H1 (cell line): ENCODE measurements at regions not wholly inside any gene's neighbourhood (a gene's known extent, or its start where the extent isn't known, plus 50 kb on each side); places are given as distances from the start of the nearest gene placed in this dataset.

Source experiments
- CTCF ChIA-PET: fragments of 300-600 bp; sonication (Branson Sonifier 250); formaldehyde crosslinking; loops from one replicate; lab custom pipeline; 2021; ENCODE audit not compliant: partially characterized antibody; lab: Charles Lee
- POLR2A ChIA-PET: fragments of 300-600 bp; sonication (Branson Sonifier 250); formaldehyde crosslinking; loops from one replicate; lab custom pipeline; 2021; ENCODE audit warnings: inconsistent platforms; ENCODE audit not compliant: partially characterized antibody; lab: Charles Lee
- DNase-seq, 2 experiments: peaks; one replicate each; pipeline versions ENCODE4 v3.0.0 to v3.0.0-alpha.2; 2010 to 2022; ENCODE audit warnings: low spot score in 2 of 2, low read depth in 1 of 2, mixed read lengths in 1 of 2
- FAIRE-seq: peaks from 2 replicates; lab custom pipeline; 2011; peaks lifted over from hg19 to GRCh38; lab: Jason Lieb, UNC
- H2AFZ ChIP-seq: 2 replicates; pipeline ENCODE4 v1.8.1; 2012; ENCODE audit warnings: low read length, inconsistent platforms
- H2AK5ac ChIP-seq: 2 replicates; pipeline ENCODE4 v1.6.1; 2013; ENCODE audit warnings: low read depth, low read length
- H2BK120ac ChIP-seq: replicated peaks from 2 replicates; pipeline ENCODE3; 2013; ENCODE audit warnings: low read depth, low read length, inconsistent platforms
- H2BK12ac ChIP-seq: 2 replicates; pipeline ENCODE4 v1.6.1; 2013; ENCODE audit warnings: low read depth, low read length
- H2BK15ac ChIP-seq: 2 replicates; pipeline ENCODE4 v1.6.1; 2013; ENCODE audit warnings: low read length
- H2BK20ac ChIP-seq: 2 replicates; pipeline ENCODE4 v1.6.1; 2013; ENCODE audit warnings: low read length
- H2BK5ac ChIP-seq: 2 replicates; pipeline ENCODE4 v1.6.1; 2013; ENCODE audit warnings: low read depth, low read length
- H3K14ac ChIP-seq: 2 replicates; pipeline ENCODE4 v1.6.1; 2013; ENCODE audit warnings: inconsistent platforms; ENCODE audit not compliant: insufficient read length
- H3K18ac ChIP-seq: 2 replicates; pipeline ENCODE4 v1.6.1; 2013; ENCODE audit warnings: low read length; ENCODE audit errors: extremely low read depth
- H3K23ac ChIP-seq: 2 replicates; pipeline ENCODE4 v1.6.1; 2013; ENCODE audit warnings: inconsistent platforms; ENCODE audit not compliant: insufficient read length
- H3K23me2 ChIP-seq: 2 replicates; pipeline ENCODE4 v1.6.1; 2013; ENCODE audit warnings: low read depth, low read length
- H3K27ac ChIP-seq: 2 replicates; pipeline ENCODE4 v1.6.1; 2011; ENCODE audit warnings: low read depth, low read length, inconsistent platforms
- H3K27me3 ChIP-seq, 4 experiments: replicated peaks in 1 of 4; 1 replicate in 1 of 4; 2 replicates in 3 of 4; pipeline versions ENCODE4 v1.6.1 to v1.8.1; 2011 to 2013; ENCODE audit warnings: low read length in 3 of 4, mild to moderate bottlenecking in 3 of 4, inconsistent platforms in 2 of 4, mixed read lengths in 2 of 4, moderate library complexity in 1 of 4; ENCODE audit not compliant: control insufficient read depth in 3 of 4, insufficient read depth in 3 of 4; ENCODE audit errors: extremely low read depth in 1 of 4
- H3K36me3 ChIP-seq, 4 experiments: 2 replicates each; pipeline versions ENCODE4 v1.6.1 to v1.8.1; 2011 to 2013; ENCODE audit warnings: mild to moderate bottlenecking in 4 of 4, low read length in 3 of 4, moderate library complexity in 2 of 4, control low read depth in 1 of 4, inconsistent platforms in 1 of 4; ENCODE audit not compliant: insufficient read depth in 4 of 4, control insufficient read depth in 2 of 4
- H3K4ac ChIP-seq: replicated peaks from 2 replicates; pipeline ENCODE3; 2013; ENCODE audit warnings: low read length, low read depth, mixed read lengths, inconsistent platforms; ENCODE audit not compliant: insufficient read length
- H3K4me1 ChIP-seq, 4 experiments: replicated peaks in 1 of 4; 1 replicate in 1 of 4; 2 replicates in 3 of 4; pipeline versions ENCODE4 v1.6.1 to v1.8.1; 2011 to 2013; ENCODE audit warnings: low read length in 3 of 4, inconsistent platforms in 2 of 4, mixed read lengths in 1 of 4; ENCODE audit not compliant: insufficient read depth in 4 of 4, control insufficient read depth in 3 of 4
- H3K4me2 ChIP-seq, 2 experiments: 2 replicates each; pipeline versions ENCODE4 v1.6.1 to v1.8.1; 2011 to 2013; ENCODE audit warnings: low read depth in 2 of 2, low read length in 2 of 2, control low read depth in 1 of 2, inconsistent platforms in 1 of 2, mild to moderate bottlenecking in 1 of 2; ENCODE audit not compliant: insufficient read depth in 1 of 2
- H3K4me3 ChIP-seq, 4 experiments: fragments of 200-600, 300-600 bp in 1 of 4; sonication (generic), shearing (Covaris generic), sonication (Bioruptor Twin) in 1 of 4; 2 replicates each; pipeline versions ENCODE4 v1.5.1 to v1.8.1; 2011 to 2016; ENCODE audit warnings: low read length in 4 of 4, low read depth in 3 of 4, control low read depth in 2 of 4, inconsistent platforms in 2 of 4, mild to moderate bottlenecking in 2 of 4, mixed read lengths in 1 of 4, moderate library complexity in 1 of 4; ENCODE audit not compliant: insufficient read depth in 2 of 4; ENCODE audit errors: extremely low read depth in 1 of 4
- H3K56ac ChIP-seq: replicated peaks from 2 replicates; pipeline ENCODE3; 2013; ENCODE audit warnings: low read depth, mild to moderate bottlenecking, mixed read lengths, low read length, inconsistent platforms; ENCODE audit not compliant: insufficient read length
- H3K79me1 ChIP-seq: 2 replicates; pipeline ENCODE4 v1.6.1; 2013; ENCODE audit warnings: low read depth, low read length, control low read depth
- H3K79me2 ChIP-seq, 2 experiments: 2 replicates each; pipeline versions ENCODE4 v1.6.1 to v1.8.1; 2012 to 2013; ENCODE audit warnings: low read length in 2 of 2, mild to moderate bottlenecking in 2 of 2, inconsistent platforms in 1 of 2; ENCODE audit not compliant: insufficient read depth in 2 of 2, control insufficient read depth in 1 of 2
- H3K9ac ChIP-seq, 4 experiments: replicated peaks in 1 of 4; 1 replicate in 1 of 4; 2 replicates in 3 of 4; pipeline versions ENCODE4 v1.6.1 to v1.8.1; 2011 to 2013; ENCODE audit warnings: low read depth in 3 of 4, low read length in 3 of 4, control low read depth in 2 of 4, mild to moderate bottlenecking in 2 of 4, moderate library complexity in 2 of 4, inconsistent platforms in 1 of 4; ENCODE audit errors: extremely low read depth in 1 of 4
- H3K9me3 ChIP-seq, 2 experiments: 2 replicates each; pipeline versions ENCODE4 v1.6.1 to v1.8.1; 2012 to 2013; ENCODE audit warnings: mild to moderate bottlenecking in 2 of 2, moderate library complexity in 2 of 2, control low read depth in 1 of 2, inconsistent platforms in 1 of 2, low read depth in 1 of 2, low read length in 1 of 2, mixed read lengths in 1 of 2; ENCODE audit not compliant: insufficient read depth in 2 of 2
- H4K20me1 ChIP-seq, 2 experiments: replicated peaks in 1 of 2; 2 replicates each; pipeline versions ENCODE3 to v1.8.1; 2011 to 2013; ENCODE audit warnings: inconsistent platforms in 2 of 2, low read length in 2 of 2, mild to moderate bottlenecking in 1 of 2; ENCODE audit not compliant: insufficient read depth in 2 of 2, control insufficient read depth in 1 of 2
- H4K5ac ChIP-seq: 2 replicates; pipeline ENCODE4 v1.6.1; 2013; ENCODE audit warnings: low read length, low read depth, mixed read lengths, inconsistent platforms; ENCODE audit not compliant: insufficient read length
- H4K8ac ChIP-seq: 2 replicates; pipeline ENCODE4 v1.8.0; 2013; ENCODE audit warnings: mild to moderate bottlenecking, moderate library complexity, low read length, inconsistent platforms; ENCODE audit not compliant: insufficient read depth; ENCODE audit errors: extremely low read depth
- H4K91ac ChIP-seq: replicated peaks from 2 replicates; pipeline ENCODE3; 2013; ENCODE audit warnings: low read length, mixed read lengths, inconsistent platforms; ENCODE audit not compliant: insufficient read length
- BRCA1 ChIP-seq: IDR thresholded peaks from 2 replicates; pipeline ENCODE4 v1.6.1; 2012; ENCODE audit warnings: low read depth, low read length, improper control_type of control experiment
- CEBPB ChIP-seq: IDR thresholded peaks from 2 replicates; pipeline ENCODE4 v1.6.1; 2012; ENCODE audit warnings: low read depth, low read length
- EP300 ChIP-seq, 2 experiments: IDR thresholded peaks; 1 replicate in 1 of 2; 2 replicates in 1 of 2; pipeline ENCODE4 v1.6.1; 2011 to 2012; ENCODE audit warnings: low read depth in 2 of 2, low read length in 2 of 2, mild to moderate bottlenecking in 2 of 2, borderline replicate concordance in 1 of 2, inconsistent platforms in 1 of 2, moderate library complexity in 1 of 2
- EZH2 ChIP-seq: fragments of 200-600 bp; sonication (generic); IDR thresholded peaks from 2 replicates; pipeline ENCODE4 v1.7.1; 2012; ENCODE audit warnings: low read depth, mild to moderate bottlenecking, moderate library complexity, low read length, inconsistent platforms; ENCODE audit not compliant: severe bottlenecking
- GTF2F1 ChIP-seq: IDR thresholded peaks from 2 replicates; pipeline ENCODE4 v1.6.1; 2012; ENCODE audit warnings: low read depth, low read length, improper control_type of control experiment, borderline replicate concordance
- JUND ChIP-seq: IDR thresholded peaks from 2 replicates; pipeline ENCODE4 v1.6.1; 2011; ENCODE audit warnings: mild to moderate bottlenecking, improper control_type of control experiment, low read length
- NANOG ChIP-seq: IDR thresholded peaks from 2 replicates; pipeline ENCODE4 v1.6.1; 2011; ENCODE audit warnings: low read length, low read depth, mild to moderate bottlenecking, inconsistent platforms; ENCODE audit not compliant: insufficient read depth, poor library complexity, severe bottlenecking
- RAD21 ChIP-seq, 2 experiments: IDR thresholded peaks in 1 of 2; conservative IDR thresholded peaks in 1 of 2; 2 replicates each; pipeline ENCODE4 v1.6.1; 2011; ENCODE audit warnings: low read depth in 2 of 2, low read length in 2 of 2, improper control_type of control experiment in 1 of 2, inconsistent platforms in 1 of 2, mild to moderate bottlenecking in 1 of 2, moderate library complexity in 1 of 2
- SAP30 ChIP-seq: fragments of 300-600 bp; sonication (generic); IDR thresholded peaks from 2 replicates; pipeline ENCODE4 v1.7.1; 2012; ENCODE audit warnings: low read length, moderate library complexity, mild to moderate bottlenecking, inconsistent platforms; ENCODE audit not compliant: insufficient read depth, insufficient replicate concordance
- SIN3A ChIP-seq, 2 experiments: IDR thresholded peaks in 1 of 2; conservative IDR thresholded peaks in 1 of 2; 2 replicates each; pipeline ENCODE4 v1.6.1; 2011 to 2012; ENCODE audit warnings: low read length in 2 of 2, improper control_type of control experiment in 1 of 2, low read depth in 1 of 2, mild to moderate bottlenecking in 1 of 2
- SRF ChIP-seq: IDR thresholded peaks from 2 replicates; pipeline ENCODE4 v1.6.1; 2011; ENCODE audit warnings: mild to moderate bottlenecking, low read depth, low read length, moderate library complexity
- YY1 ChIP-seq: IDR thresholded peaks from 2 replicates; pipeline ENCODE4 v1.6.1; 2011; ENCODE audit warnings: low read depth, mild to moderate bottlenecking, low read length
- ZNF274 ChIP-seq: IDR thresholded peaks from 2 replicates; pipeline ENCODE4 v1.7.0; 2012; ENCODE audit warnings: low read length, borderline replicate concordance; ENCODE audit errors: extremely low read depth
- WGBS, 2 experiments: shearing (Covaris generic) in 1 of 2; methylation state at CpG; one replicate each; pipeline versions ENCODE4 v1.1.6 to v1.1.7; 2013 to 2015; ENCODE audit warnings: low lambda C conversion rate in 2 of 2, mixed read lengths in 2 of 2, inconsistent platforms in 1 of 2, low coverage in 1 of 2, missing lambda C conversion rate in 1 of 2; ENCODE audit not compliant: insufficient replicate concordance in 2 of 2, insufficient coverage in 1 of 2, insufficient read length in 1 of 2; ENCODE audit errors: extremely low coverage in 1 of 2, missing lambda C conversion rate in 1 of 2; 5-methylcytosine and 5-hydroxymethylcytosine counted together

DNA sequence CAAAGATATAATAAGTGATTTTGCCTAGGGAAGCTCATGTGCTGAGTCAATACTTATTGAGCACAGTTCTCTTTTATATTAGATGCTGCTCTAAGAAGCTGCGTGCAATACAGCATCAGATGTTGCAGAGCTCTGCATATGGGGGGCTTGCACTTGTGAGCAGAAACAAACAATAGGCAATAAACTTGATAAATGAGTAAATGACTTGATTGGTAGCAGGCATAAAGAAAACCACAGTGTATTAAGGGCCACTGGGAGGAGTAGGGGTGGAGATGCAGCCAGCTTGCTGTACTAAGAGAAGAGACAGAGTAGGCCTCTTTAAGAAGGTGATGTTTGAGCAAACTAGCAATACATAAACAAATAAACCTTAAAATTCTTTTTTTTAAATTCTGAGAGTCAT, 598.5 kb upstream of the ADAMTS5 start:
- no peaks in the 10 kb centered on the region for H3K27me3 ChIP-seq
- no peak overlapping the region for H2AK5ac ChIP-seq
- no peaks in the 10 kb centered on the region for H3K79me1 ChIP-seq
- no peak overlapping the region for H3K14ac ChIP-seq
- no peak overlapping the region for H3K56ac ChIP-seq
- H2BK15ac ChIP-seq = no peak overlapping the region
- TF ChIP-seq ZNF274 (no peak), RAD21 (IDR thresholded peaks at IDR 0.05 in 1 of 2, conservative IDR thresholded peaks at IDR 0.05 in 1 of 2; ENCODE audit: low read depth in 2 of 2, low read length in 2 of 2) (no peak), SAP30 (no peak), SRF (no peak), CEBPB (no peak), EZH2 (no peak), GTF2F1 (no peak), JUND (no peak), EP300 (IDR thresholded peaks at IDR 0.05; ENCODE audit: borderline replicate concordance in 1 of 2, low read depth in 2 of 2, low read length in 2 of 2) (no peak), BRCA1 (no peak), NANOG (no peak), YY1 (no peak), SIN3A (conservative IDR thresholded peaks at IDR 0.05 in 1 of 2, IDR thresholded peaks at IDR 0.05 in 1 of 2; ENCODE audit: low read depth in 1 of 2, low read length in 2 of 2) (no peak)
- TF ChIP-seq, all 59 proteins: peak for 0
- Histone ChIP-seq H4K8ac (no peak overlapping the region), H4K20me1 (no peaks in the 10 kb centered on the region), H3K27ac (no peak overlapping the region), H3K23me2 (no peaks in the 10 kb centered on the region; the same call in 1 of the 2 replicates), H4K5ac (no peak overlapping the region), H2BK5ac (no peak overlapping the region), H3K79me2 (no peaks in the 10 kb centered on the region), H3K4me3 (no peak overlapping the region), H2BK20ac (no peak overlapping the region), H3K4me1 (no peaks in the 10 kb centered on the region), H3K4ac (no peak overlapping the region), H3K9ac (no peak overlapping the region), H3K9me3 (no peaks in the 10 kb centered on the region), H3K4me2 (no peak overlapping the region), H3K18ac (no peak overlapping the region), H3K36me3 (no peaks in the 10 kb centered on the region), H4K91ac (no peak overlapping the region), H2BK120ac (no peak overlapping the region), H2BK12ac (no peak overlapping the region), H3K23ac (no peak overlapping the region), H2AFZ (no peak overlapping the region)
- POLR2A ChIA-PET = no interaction called here
- WGBS, 2 experiments = 100% methylated on average over 1 of the region's 1 CpG; no CpG with 5 or more reads in 1 of the 2 experiments
- no peak for FAIRE-seq
- DNase-seq = no peak
- CTCF ChIA-PET = interaction anchor here (0.5 to 3.1 kb wide), 27 partner anchors 13 to 1180 kb away, joined by 3 to 20 read pairs (median 4); no protein-coding TSS in a partner anchor
